Hematopoietic multipotent progenitor cell treated with erythropoietin and hydrocortisone succinate and interleukin-3 and kit ligand, for 17 days (in vitro differentiated cells): ENCODE measurements at regions not wholly inside any gene's neighbourhood (a gene's known extent, or its start where the extent isn't known, plus 50 kb on each side); places are given as distances from the start of the nearest gene placed in this dataset.

Experiments used
- DNase-seq: peaks from one replicate; pipeline ENCODE4 v3.0.0-alpha.2; 2015; ENCODE audit warnings: low spot score

GRCh38 chr13:78979349-78979748 is 320.4 kb upstream of the OBI1 start:
- DNase-seq: no peak

GRCh38 chr13:78978381-78978998 is 319.5 kb upstream of the OBI1 start:
- DNase-seq: peak; percentile 34

- DNase-seq: no peak
Measured at GRCh38 chr13:78977311-78977710, 318.4 kb upstream of the OBI1 start.

- DNase-seq: no peak
Measured at GRCh38 chr13:78976696-78977095, 317.7 kb upstream of the OBI1 start.

- no peak for DNase-seq
Measured at GRCh38 chr13:78972561-78972960, 313.6 kb upstream of the OBI1 start.

- no peak for DNase-seq
Measured at GRCh38 chr13:78971355-78972025, 312.5 kb upstream of the OBI1 start.

- no peak for DNase-seq
Measured at GRCh38 chr13:78960881-78961280, 301.9 kb upstream of the OBI1 start.

GRCh38 chr13:78958006-78958405 is 299.1 kb upstream of the OBI1 start:
- no peak for DNase-seq

GRCh38 chr13:78940455-78941130 is 281.6 kb upstream of the OBI1 start:
- no peak for DNase-seq

- DNase-seq: no peak
Measured at GRCh38 chr13:78934336-78934735, 275.4 kb upstream of the OBI1 start.

GRCh38 chr13:78915015-78915414 is 256.1 kb upstream of the OBI1 start:
- DNase-seq: no peak

- no peak for DNase-seq
Measured at GRCh38 chr13:78913656-78914055, 254.7 kb upstream of the OBI1 start.

GRCh38 chr13:78910147-78910546 is 251.2 kb upstream of the OBI1 start:
- DNase-seq: no peak

GRCh38 chr13:78909276-78909675 is 250.3 kb upstream of the OBI1 start:
- DNase-seq: no peak

- no peak for DNase-seq
Measured at GRCh38 chr13:78907006-78907405, 248.1 kb upstream of the OBI1 start.

GRCh38 chr13:78897200-78897599 is 238.2 kb upstream of the OBI1 start:
- DNase-seq: no peak

GRCh38 chr13:78884571-78884970 is 225.6 kb upstream of the OBI1 start:
- DNase-seq: no peak

- DNase-seq: no peak
Measured at GRCh38 chr13:78881751-78882150, 222.8 kb upstream of the OBI1 start.

GRCh38 chr13:78881054-78881453 is 222.1 kb upstream of the OBI1 start:
- no peak for DNase-seq

GRCh38 chr13:78876915-78877549 is 218.1 kb upstream of the OBI1 start:
- DNase-seq: no peak

- DNase-seq: no peak
Measured at GRCh38 chr13:78875792-78876580, 217.0 kb upstream of the OBI1 start.

GRCh38 chr13:78868991-78869390 is 210.0 kb upstream of the OBI1 start:
- DNase-seq: no peak
